ENCODE measurements at regions not wholly inside any gene's neighbourhood (a gene's known extent, or its start where the extent isn't known, plus 50 kb on each side); places are given as distances from the start of the nearest gene placed in this dataset.
"Not testable (repeated sequence)": the region's sequence is repeated elsewhere in the genome, so short reads cannot be mapped to it uniquely, and the experiment has no call there.

DNA sequence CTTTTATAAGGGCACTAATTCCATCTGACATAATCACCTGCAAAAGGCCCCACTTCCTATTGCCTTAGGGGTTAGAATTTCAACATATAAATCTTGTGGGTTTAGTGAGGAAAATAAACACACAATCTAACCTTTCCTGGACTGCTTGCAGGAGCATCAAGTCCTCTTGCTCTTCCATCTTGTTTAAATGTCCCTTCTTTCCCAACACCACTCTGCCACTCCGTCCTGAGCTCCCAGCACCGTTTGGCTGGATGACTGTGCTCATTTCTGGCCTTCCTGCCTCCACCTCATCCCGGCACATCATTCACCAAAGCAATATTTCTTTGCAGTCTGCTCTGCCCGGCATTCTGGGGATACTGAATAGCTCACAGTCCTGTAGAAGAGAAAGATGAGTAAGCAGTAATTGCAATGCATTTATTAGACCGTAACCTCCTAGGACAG lies 247.8 kb downstream of the BCL2 start:
- Mint-ChIP-seq H3K27me3 (no peaks in the 10 kb centered on the region), H3K4me3 (no peak overlapping the region), H3K36me3 (no peaks in the 10 kb centered on the region), H3K4me1 (ENCODE audit: low read depth in 2 of 2) (peaks cover 9 to 12% of the 10 kb centered on the region in 2 donors), H3K27ac (no peak overlapping the region), H3K9me3 (no peaks in the 10 kb centered on the region)
- DNase-seq (ENCODE audit: low spot score) (no peak), ATAC-seq (no peak)

GRCh38 chr18:63070767-63071502 lies 248.6 kb downstream of the BCL2 start:
- Mint-ChIP-seq H3K36me3 (no peaks in the 10 kb centered on the region), H3K4me3 (no peak overlapping the region)
- DNase-seq (ENCODE audit: low spot score): no peak

DNA sequence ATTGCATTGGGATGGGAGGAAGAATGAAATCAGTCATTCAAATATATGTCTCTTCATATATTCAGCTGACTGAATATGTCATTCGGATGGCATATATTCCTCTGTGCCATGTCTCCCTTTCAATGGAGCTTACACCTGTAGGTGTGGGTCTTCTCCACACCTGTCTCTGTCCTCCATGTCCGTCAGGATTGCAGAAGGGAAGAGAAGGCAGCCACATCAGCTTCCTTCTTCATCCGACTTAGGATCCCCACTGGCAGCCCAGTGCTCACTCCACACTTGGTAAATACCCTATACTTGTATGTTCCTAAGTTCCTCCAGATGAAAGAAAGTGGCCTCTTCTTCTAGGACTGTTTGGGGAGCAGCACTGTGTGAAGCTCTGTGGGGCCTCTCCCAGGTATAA lies 250.1 kb downstream of the BCL2 start:
- Mint-ChIP-seq H3K27ac (no peak overlapping the region), H3K4me3 (no peak overlapping the region), H3K36me3 (no peaks in the 10 kb centered on the region), H3K27me3 (no peaks in the 10 kb centered on the region), H3K9me3 (no peaks in the 10 kb centered on the region), H3K4me1 (ENCODE audit: low read depth in 2 of 2) (no peaks in the 10 kb centered on the region)
- ATAC-seq (no peak), DNase-seq (ENCODE audit: low spot score) (no peak)

More at GRCh38 chr18:63070767-63071502, 248.6 kb downstream of the BCL2 start:
- Mint-ChIP-seq H3K27me3 (no peaks in the 10 kb centered on the region), H3K9me3 (no peaks in the 10 kb centered on the region), H3K27ac (no peak overlapping the region), H3K4me1 (ENCODE audit: low read depth in 2 of 2) (peaks cover 9 to 12% of the 10 kb centered on the region in 2 donors)
- ATAC-seq: no peak

DNA sequence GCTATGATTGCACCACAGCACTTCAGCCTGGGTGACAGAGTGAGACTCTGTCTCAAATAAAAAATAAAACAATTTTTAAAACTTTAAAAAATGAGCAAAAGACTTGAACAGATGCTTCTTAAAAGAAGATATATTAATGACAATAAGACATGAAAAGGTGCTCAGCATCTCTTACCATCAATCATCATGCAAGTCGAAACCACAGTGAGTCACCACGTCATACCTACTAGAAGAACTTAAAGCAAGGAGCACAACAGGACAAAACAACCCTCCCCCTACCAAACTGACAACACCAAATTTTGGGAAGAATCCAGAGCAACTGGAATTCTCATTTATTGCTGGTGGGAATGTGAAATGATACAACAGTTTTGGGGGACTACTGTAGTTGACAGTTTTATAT lies 251.6 kb downstream of the BCL2 start:
- Mint-ChIP-seq H3K36me3 (no peaks in the 10 kb centered on the region), H3K4me1 (ENCODE audit: low read depth in 2 of 2) (no peaks in the 10 kb centered on the region), H3K27ac (no peak overlapping the region), H3K4me3 (no peak overlapping the region), H3K27me3 (no peaks in the 10 kb centered on the region), H3K9me3 (no peaks in the 10 kb centered on the region)
- no peak for ATAC-seq
- no peak for DNase-seq (ENCODE audit: low spot score)

DNA sequence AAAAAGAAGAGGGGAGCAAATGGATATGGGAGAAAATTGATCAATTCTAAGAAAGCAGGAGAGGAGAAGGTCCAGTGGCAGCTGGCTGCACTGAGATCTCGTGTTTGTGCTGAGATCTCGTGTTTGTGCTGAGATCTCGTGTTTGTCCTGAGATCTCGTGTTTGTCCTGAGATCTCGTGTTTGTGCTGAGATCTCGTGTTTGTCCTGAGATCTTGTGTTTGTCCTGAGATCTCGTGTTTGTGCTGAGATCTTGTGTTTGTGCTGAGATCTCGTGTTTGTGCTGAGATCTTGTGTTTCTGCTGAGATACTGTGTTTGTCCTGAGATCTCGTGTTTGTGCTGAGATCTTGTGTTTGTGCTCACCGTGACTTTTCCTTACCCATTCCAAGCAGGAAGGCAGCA lies 254.4 kb downstream of the BCL2 start:
- no peak overlapping the region for H3K4me3 Mint-ChIP-seq
- H3K27ac Mint-ChIP-seq: no peak overlapping the region
- DNase-seq (ENCODE audit: low spot score): no peak
- no peaks in the 10 kb centered on the region for H3K27me3 Mint-ChIP-seq
- H3K36me3 Mint-ChIP-seq: no peaks in the 10 kb centered on the region
- ATAC-seq: no peak
- H3K9me3 Mint-ChIP-seq: no peaks in the 10 kb centered on the region
- H3K4me1 Mint-ChIP-seq (ENCODE audit: low read depth in 2 of 2): no peaks in the 10 kb centered on the region

GRCh38 chr18:63063171-63063570 lies 256.4 kb downstream of the BCL2 start:
- H3K4me1 Mint-ChIP-seq (ENCODE audit: low read depth in 2 of 2): no peaks in the 10 kb centered on the region
- ATAC-seq (no peak), DNase-seq (ENCODE audit: low spot score) (no peak)
- H3K27ac Mint-ChIP-seq: no peak overlapping the region
- H3K36me3 Mint-ChIP-seq: no peaks in the 10 kb centered on the region
- H3K9me3 Mint-ChIP-seq: no peaks in the 10 kb centered on the region
- H3K27me3 Mint-ChIP-seq: no peaks in the 10 kb centered on the region
- no peak overlapping the region for H3K4me3 Mint-ChIP-seq

DNA sequence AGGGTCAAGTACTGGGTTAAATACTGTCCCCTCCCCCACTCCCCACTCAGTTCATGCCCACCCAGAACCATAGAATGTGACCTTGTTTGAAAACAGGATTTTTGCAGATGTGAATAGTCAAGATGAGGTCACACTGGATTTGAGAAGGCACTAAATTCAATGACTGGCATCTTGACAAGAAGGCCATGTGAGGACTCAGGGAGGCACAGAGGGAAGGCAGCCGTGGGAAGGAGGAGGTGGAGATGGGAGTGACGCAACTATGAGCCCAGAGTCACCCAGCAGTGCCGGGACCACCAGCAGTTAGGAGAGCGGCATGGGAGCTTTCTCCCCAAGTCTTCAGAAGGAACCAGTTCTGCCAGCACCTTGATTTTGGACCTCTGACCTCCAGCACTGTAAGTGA lies 257.3 kb downstream of the BCL2 start:
- Mint-ChIP-seq H3K36me3 (no peaks in the 10 kb centered on the region), H3K9me3 (no peaks in the 10 kb centered on the region), H3K27ac (no peak overlapping the region), H3K27me3 (no peaks in the 10 kb centered on the region), H3K4me1 (ENCODE audit: low read depth in 2 of 2) (no peaks in the 10 kb centered on the region), H3K4me3 (no peak overlapping the region)
- ATAC-seq (no peak), DNase-seq (ENCODE audit: low spot score) (no peak)

- H3K27me3 Mint-ChIP-seq: no peaks in the 10 kb centered on the region
- no peak overlapping the region for H3K4me3 Mint-ChIP-seq
- no peaks in the 10 kb centered on the region for H3K4me1 Mint-ChIP-seq (ENCODE audit: low read depth in 2 of 2)
- no peaks in the 10 kb centered on the region for H3K36me3 Mint-ChIP-seq
- no peaks in the 10 kb centered on the region for H3K9me3 Mint-ChIP-seq
- no peak for ATAC-seq
- H3K27ac Mint-ChIP-seq: no peak overlapping the region
- no peak for DNase-seq (ENCODE audit: low spot score)
Measured at GRCh38 chr18:63061303-63061702, 258.3 kb downstream of the BCL2 start.

DNA sequence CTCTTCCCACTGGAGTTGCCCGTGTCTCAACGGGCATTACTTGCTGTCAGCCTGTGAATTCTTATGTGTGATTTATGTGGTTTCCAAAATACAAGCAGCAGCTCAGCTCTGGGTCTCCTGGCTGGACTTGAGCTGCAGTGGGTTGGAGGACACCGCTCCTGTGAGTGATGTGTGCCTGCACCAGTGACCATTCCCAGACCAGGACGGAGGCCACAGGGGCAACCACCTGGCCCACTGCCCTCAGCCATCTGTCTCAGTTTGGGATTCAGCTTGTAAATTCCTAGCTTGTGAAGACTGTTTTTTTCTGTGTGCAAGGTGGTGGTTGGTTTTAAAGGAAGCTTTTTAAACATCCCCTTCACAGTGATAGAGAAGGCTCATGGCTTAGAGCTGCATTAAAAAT lies 261.0 kb downstream of the BCL2 start:
- H3K4me1 Mint-ChIP-seq (ENCODE audit: low read depth in 2 of 2): peaks cover 4% of the 10 kb centered on the region in 2 donors
- no peak overlapping the region for H3K4me3 Mint-ChIP-seq
- H3K27me3 Mint-ChIP-seq: no peaks in the 10 kb centered on the region
- no peaks in the 10 kb centered on the region for H3K9me3 Mint-ChIP-seq
- DNase-seq (ENCODE audit: low spot score) (no peak), ATAC-seq (no peak)
- H3K27ac Mint-ChIP-seq: no peak overlapping the region
- no peaks in the 10 kb centered on the region for H3K36me3 Mint-ChIP-seq

- Mint-ChIP-seq H3K4me3 (no peak overlapping the region), H3K36me3 (no peaks in the 10 kb centered on the region), H3K9me3 (no peaks in the 10 kb centered on the region), H3K27me3 (no peaks in the 10 kb centered on the region), H3K27ac (no peak overlapping the region), H3K4me1 (ENCODE audit: low read depth in 2 of 2) (peaks cover 4 to 8% of the 10 kb centered on the region in 2 donors)
- ATAC-seq (no peak), DNase-seq (ENCODE audit: low spot score) (no peak)
Measured at GRCh38 chr18:63057707-63058106, 261.9 kb downstream of the BCL2 start.

GRCh38 chr18:63054901-63055584 lies 264.5 kb downstream of the BCL2 start:
- Mint-ChIP-seq H3K9me3 (no peaks in the 10 kb centered on the region), H3K36me3 (no peaks in the 10 kb centered on the region), H3K27me3 (no peaks in the 10 kb centered on the region), H3K4me3 (no peak overlapping the region), H3K4me1 (ENCODE audit: low read depth in 2 of 2) (peaks cover 25 to 32% of the 10 kb centered on the region in 2 donors), H3K27ac (peak overlapping the region in 1 of 2 donors; percentile 68)
- no peak for ATAC-seq
- no peak for DNase-seq (ENCODE audit: low spot score)

GRCh38 chr18:63051928-63052327 lies 267.6 kb downstream of the BCL2 start:
- Mint-ChIP-seq H3K9me3 (no peaks in the 10 kb centered on the region), H3K36me3 (no peaks in the 10 kb centered on the region), H3K27me3 (no peaks in the 10 kb centered on the region), H3K4me3 (peak overlapping the region; percentile 67), H3K27ac (peak overlapping the region; percentile 53 to 81), H3K4me1 (ENCODE audit: low read depth in 2 of 2) (peaks cover 30 to 37% of the 10 kb centered on the region in 2 donors)
- DNase-seq (ENCODE audit: low spot score): no peak
- no peak for ATAC-seq

- H3K27ac Mint-ChIP-seq: peak overlapping the region; percentile 53 to 81
- H3K4me3 Mint-ChIP-seq: peak overlapping the region; percentile 67
- peak; percentile 76 to 82 for ATAC-seq
- peaks cover 34 to 37% of the 10 kb centered on the region in 2 donors for H3K4me1 Mint-ChIP-seq (ENCODE audit: low read depth in 2 of 2)
- DNase-seq (ENCODE audit: low spot score); H3K36me3 Mint-ChIP-seq; H3K27me3 Mint-ChIP-seq; H3K9me3 Mint-ChIP-seq: not testable (repeated sequence)
Measured at GRCh38 chr18:63050667-63051395, 268.7 kb downstream of the BCL2 start.

DNA sequence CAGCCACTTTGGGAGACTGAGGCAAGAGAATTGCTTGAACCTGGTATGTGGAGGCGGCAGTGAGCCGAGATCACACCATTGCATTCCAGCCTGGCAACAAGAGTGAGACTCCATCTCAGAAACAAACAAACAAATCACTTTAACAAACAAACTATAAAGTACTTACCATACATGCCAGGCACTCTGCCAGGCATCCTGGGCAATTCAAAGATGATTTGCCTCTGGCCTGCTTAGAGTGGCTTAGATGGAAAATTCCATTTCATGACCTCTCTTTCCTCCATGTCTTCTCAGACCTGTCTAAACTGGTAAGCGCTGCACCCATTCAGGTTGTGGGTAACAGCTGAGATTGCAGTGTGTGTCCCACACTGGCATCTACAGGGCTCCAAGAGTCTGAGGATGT lies 273.2 kb downstream of the BCL2 start:
- H3K4me1 Mint-ChIP-seq (ENCODE audit: low read depth in 2 of 2): peaks cover 22% of the 10 kb centered on the region in 2 donors
- peaks cover 13% of the 10 kb centered on the region for H3K36me3 Mint-ChIP-seq
- no peaks in the 10 kb centered on the region for H3K27me3 Mint-ChIP-seq
- no peak overlapping the region for H3K4me3 Mint-ChIP-seq
- DNase-seq (ENCODE audit: low spot score) (no peak), ATAC-seq (no peak)
- H3K9me3 Mint-ChIP-seq: peaks cover 7% of the 10 kb centered on the region
- H3K27ac Mint-ChIP-seq: no peak overlapping the region
